ENCODE measurements at regions not wholly inside any gene's neighbourhood (a gene's known extent, or its start where the extent isn't known, plus 50 kb on each side); places are given as distances from the start of the nearest gene placed in this dataset.

DNA sequence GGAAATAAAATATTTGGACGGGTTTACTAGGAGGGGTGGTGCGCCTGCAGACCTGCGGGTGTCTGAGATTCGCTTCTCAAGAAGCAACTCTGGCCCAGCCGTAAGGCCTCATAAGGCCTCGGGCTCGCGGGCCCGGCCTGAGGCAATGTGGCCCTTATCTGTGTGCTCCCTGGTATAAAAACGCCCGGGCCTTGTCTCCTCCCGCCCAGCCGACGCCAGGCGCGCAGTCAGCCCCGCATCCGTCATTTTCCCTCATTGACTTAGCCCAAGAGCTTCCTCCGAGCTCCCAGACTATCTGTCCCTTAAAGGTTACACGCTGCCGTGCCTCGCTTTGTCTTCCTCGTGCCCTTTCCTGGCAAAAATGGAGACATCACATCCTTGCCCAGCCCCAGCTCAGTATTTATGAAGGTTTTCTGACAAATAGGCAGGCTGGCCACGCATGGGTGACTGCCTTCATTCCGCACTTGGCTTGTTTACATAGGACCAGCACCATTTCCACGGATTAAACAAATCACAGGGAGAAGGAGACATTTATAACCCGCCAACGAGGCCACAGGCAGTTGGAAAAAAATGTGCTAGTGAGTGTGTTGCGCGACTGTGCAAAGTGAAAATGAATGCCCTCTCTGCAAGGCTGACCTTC is 74.5 kb upstream of the TBCA start:
- Mint-ChIP-seq H3K4me3 (peak overlapping the region; percentile 79), H3K36me3 (no peaks in the 10 kb centered on the region), H3K4me1 (peaks cover 22% of the 10 kb centered on the region), H3K27me3 (ENCODE audit: low read depth) (peaks cover 37% of the 10 kb centered on the region), H3K27ac (peak overlapping the region; percentile 51), H3K9me3 (no peaks in the 10 kb centered on the region)
- no peak for TF ChIP-seq CTCF (IDR thresholded peaks at IDR 0.05; ENCODE audit: unreplicated experiment)
- DNase-seq (ENCODE audit: low spot score in 2 of 2, unreplicated experiment in 2 of 2): no peak

DNA sequence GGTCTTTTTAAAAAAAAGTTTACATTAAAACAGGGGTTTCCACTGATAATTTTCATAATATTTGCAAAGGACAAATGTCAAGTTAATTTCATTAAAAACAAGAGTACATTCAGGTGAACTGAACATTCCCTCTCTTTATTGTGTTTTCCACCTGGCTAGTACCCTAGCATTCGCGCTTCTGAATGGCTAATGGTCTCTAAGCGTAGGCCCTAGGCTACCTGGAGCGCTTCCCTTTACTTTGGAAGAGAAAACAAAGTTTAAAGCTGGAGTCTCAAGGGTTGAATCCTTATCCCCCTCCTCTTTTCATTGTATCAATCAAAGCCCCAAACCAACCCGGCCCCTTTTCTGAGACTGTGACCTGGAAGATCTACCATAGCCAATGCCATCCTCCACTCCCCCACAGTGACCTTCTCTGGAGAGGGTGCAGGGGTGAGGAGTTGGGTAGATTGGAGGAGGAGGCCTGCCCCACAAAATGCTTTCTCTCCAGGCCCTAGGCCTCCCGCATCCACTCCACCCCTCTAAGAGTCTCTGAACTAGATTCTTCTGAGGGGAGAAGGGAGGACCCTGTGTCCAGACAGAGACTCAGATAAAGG is 73.3 kb upstream of the TBCA start:
- Mint-ChIP-seq H3K27ac (no peak overlapping the region), H3K4me3 (no peak overlapping the region), H3K9me3 (no peaks in the 10 kb centered on the region), H3K27me3 (ENCODE audit: low read depth) (peaks cover 43% of the 10 kb centered on the region), H3K36me3 (no peaks in the 10 kb centered on the region), H3K4me1 (peaks cover 30% of the 10 kb centered on the region)
- no peak for TF ChIP-seq CTCF (IDR thresholded peaks at IDR 0.05; ENCODE audit: unreplicated experiment)
- no peak for DNase-seq (ENCODE audit: low spot score in 2 of 2, unreplicated experiment in 2 of 2)

GRCh38 chr5:77847814-77848290 is 71.7 kb upstream of the TBCA start:
- H3K4me3 Mint-ChIP-seq: no peak overlapping the region
- peaks cover 29% of the 10 kb centered on the region for H3K4me1 Mint-ChIP-seq
- no peak for DNase-seq (ENCODE audit: low spot score in 2 of 2, unreplicated experiment in 2 of 2)
- no peak overlapping the region for H3K27ac Mint-ChIP-seq
- no peak for TF ChIP-seq CTCF (IDR thresholded peaks at IDR 0.05; ENCODE audit: unreplicated experiment)
- H3K27me3 Mint-ChIP-seq (ENCODE audit: low read depth): peaks cover 52% of the 10 kb centered on the region
- no peaks in the 10 kb centered on the region for H3K36me3 Mint-ChIP-seq
- H3K9me3 Mint-ChIP-seq: no peaks in the 10 kb centered on the region

DNA sequence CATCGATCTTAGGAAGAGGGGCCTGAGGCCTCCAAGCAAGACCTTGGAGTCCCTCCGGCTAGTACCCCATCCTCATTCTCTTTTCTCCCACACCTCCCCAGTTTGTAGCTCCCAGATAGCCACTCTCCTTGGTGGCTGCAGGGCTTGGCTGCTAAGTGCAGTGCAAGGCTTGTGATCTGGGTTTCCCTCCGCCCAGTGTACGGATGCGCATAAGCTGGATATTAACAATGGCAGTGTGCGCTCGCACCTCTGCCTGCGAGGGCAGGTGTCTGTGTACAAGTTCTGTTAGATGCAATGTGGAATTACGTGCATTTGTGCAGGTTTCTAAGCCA is 71.0 kb upstream of the TBCA start:
- no peak for DNase-seq (ENCODE audit: low spot score in 2 of 2, unreplicated experiment in 2 of 2)
- Mint-ChIP-seq H3K27ac (no peak overlapping the region), H3K4me1 (peaks cover 28% of the 10 kb centered on the region), H3K4me3 (no peak overlapping the region), H3K27me3 (ENCODE audit: low read depth) (peaks cover 56% of the 10 kb centered on the region), H3K9me3 (no peaks in the 10 kb centered on the region), H3K36me3 (no peaks in the 10 kb centered on the region)
- no peak for TF ChIP-seq CTCF (IDR thresholded peaks at IDR 0.05; ENCODE audit: unreplicated experiment)

GRCh38 chr5:77846422-77847128 is 70.4 kb upstream of the TBCA start:
- no peak overlapping the region for H3K27ac Mint-ChIP-seq

More at GRCh38 chr5:77846422-77847128, 70.4 kb upstream of the TBCA start:
- Mint-ChIP-seq H3K4me1 (peaks cover 27% of the 10 kb centered on the region), H3K9me3 (no peaks in the 10 kb centered on the region), H3K36me3 (no peaks in the 10 kb centered on the region), H3K4me3 (no peak overlapping the region), H3K27me3 (ENCODE audit: low read depth) (peaks cover 61% of the 10 kb centered on the region)
- no peak for TF ChIP-seq CTCF (IDR thresholded peaks at IDR 0.05; ENCODE audit: unreplicated experiment)
- no peak for DNase-seq (ENCODE audit: low spot score in 2 of 2, unreplicated experiment in 2 of 2)

All from mesothelial cell of epicardium (in vitro differentiated cells).